GM21526 (cell line): ENCODE measurements at regions not wholly inside any gene's neighbourhood (a gene's known extent, or its start where the extent isn't known, plus 50 kb on each side); places are given as distances from the start of the nearest gene placed in this dataset.
"Not testable (repeated sequence)": the region's sequence is repeated elsewhere in the genome, so short reads cannot be mapped to it uniquely, and the experiment has no call there.

Source experiments
- ATAC-seq: cut with Tn5 transposase; IDR thresholded peaks from one replicate; pipeline ENCODE4 v1.9.1; 2021; ENCODE audit warnings: moderate library complexity; ENCODE audit not compliant: unreplicated experiment, low FRiP score

DNA sequence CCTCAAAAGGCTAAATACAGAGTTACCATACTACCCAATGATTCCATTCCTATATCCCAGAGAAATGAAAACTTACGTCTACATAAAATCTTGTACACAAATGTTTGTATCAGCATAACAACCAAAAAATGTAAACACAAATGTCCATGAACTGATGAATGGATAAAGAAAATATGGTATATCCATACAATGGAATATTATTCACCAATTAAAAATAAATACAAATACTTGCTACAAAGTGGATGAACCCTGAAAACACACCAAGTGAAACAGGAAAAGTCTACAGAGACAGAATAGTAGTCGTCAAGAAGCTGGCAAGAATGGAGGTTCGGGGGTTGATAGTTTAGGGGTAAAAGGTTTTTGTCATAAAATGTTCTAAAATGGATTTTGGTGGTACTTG lies 54.0 kb upstream of the ANKRD28 start:
- no peak for ATAC-seq

GRCh38 chr3:15858547-15859506 lies 61.0 kb upstream of the ANKRD28 start:
- ATAC-seq = peak; percentile 75

- ATAC-seq = peak; percentile 65
Observed at GRCh38 chr3:15859507-15860013, 61.8 kb upstream of the ANKRD28 start.

- ATAC-seq = peak; percentile 45
Observed at GRCh38 chr3:15860014-15860934, 62.5 kb upstream of the ANKRD28 start.

- ATAC-seq = no peak
Observed at GRCh38 chr3:15861163-15861562, 63.4 kb upstream of the ANKRD28 start.

- no peak for ATAC-seq
Observed at GRCh38 chr3:15872807-15873206, 75.0 kb upstream of the ANKRD28 start.

- no peak for ATAC-seq
Observed at GRCh38 chr3:15873415-15873814, 75.6 kb upstream of the ANKRD28 start.

- no peak for ATAC-seq
Observed at GRCh38 chr3:15875016-15875689, 77.4 kb upstream of the ANKRD28 start.

GRCh38 chr3:15876669-15877068 lies 78.9 kb upstream of the ANKRD28 start:
- ATAC-seq = no peak

DNA sequence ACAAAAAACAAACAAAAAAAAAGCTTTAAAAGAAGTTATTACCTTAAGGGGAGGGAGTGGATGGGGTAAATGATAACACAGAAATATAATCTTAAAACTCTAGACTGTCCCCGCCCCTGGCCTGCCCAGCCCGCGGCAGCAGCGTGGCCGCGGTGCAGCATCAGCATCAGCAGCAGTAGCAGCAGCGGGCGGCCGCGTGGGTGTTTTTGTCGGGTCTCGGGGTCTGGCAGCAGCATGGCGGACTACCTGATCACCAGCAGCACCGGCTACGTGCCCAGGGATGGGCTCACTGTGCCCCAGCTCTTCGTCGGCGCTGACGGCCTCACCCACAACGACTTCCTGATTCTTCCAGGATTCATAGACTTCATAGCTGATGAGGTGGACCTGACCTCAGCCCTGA lies 80.0 kb upstream of the ANKRD28 start:
- no peak for ATAC-seq

GRCh38 chr3:15879787-15880186 lies 82.0 kb upstream of the ANKRD28 start:
- ATAC-seq = not testable (repeated sequence)

GRCh38 chr3:15882577-15882976 lies 84.8 kb upstream of the ANKRD28 start:
- no peak for ATAC-seq

DNA sequence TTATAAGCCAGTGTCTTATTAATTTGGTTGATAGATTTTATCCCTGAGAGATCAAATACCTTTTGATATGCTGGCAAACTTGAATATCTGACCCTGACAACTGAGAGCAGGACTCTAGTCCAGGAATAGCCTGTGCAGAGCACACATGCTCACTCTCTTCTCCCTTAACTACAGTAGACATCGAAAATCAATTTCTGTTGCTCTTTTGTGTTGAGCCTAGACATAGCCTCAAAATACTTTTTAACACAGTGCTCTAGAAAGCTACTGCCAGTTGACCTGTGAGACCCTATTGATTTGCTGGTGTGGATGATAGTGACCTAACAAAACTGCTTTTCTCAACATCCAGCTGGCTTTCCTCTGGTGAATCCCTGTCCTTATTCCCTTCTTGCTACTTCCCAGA lies 86.4 kb upstream of the ANKRD28 start:
- ATAC-seq = no peak

GRCh38 chr3:15886521-15886920 lies 88.7 kb upstream of the ANKRD28 start:
- no peak for ATAC-seq

DNA sequence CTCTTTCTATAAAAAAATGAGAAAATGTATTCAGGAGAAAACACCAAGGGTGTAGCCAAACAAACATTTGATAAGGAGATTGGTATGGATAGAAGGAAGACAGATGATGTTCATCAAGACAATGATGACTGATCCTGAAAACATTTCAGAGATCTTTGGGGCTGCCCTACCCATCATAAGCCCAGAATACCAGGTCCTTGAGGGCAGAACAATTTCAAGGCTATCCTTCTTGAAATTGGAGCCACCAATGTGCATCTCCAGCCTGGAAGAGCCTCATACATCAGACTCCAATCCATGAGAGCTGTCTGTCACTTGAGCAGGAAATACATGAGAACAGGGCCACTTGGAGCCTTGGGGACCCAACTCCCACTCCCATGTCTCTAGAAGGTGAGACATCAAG lies 89.5 kb upstream of the ANKRD28 start:
- no peak for ATAC-seq

DNA sequence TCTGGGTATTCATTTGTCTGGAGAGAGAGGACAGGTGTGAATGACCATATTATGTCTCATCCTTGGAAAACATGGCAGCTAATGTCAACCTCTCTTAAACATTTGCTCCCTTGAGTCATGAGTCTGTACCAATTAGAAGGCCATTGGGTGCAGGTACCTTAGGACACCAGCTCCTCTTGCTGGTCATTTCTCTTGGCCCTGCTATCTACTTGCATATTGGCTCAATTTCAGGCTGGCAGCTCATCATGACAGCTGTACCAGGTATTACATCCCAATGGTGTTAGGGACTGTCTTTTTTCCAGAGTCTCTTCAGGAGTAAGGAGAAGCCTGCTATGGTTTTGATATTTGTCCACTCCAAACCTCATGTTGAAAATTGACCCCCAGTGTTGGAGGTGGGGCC lies 92.2 kb upstream of the ANKRD28 start:
- ATAC-seq = no peak

DNA sequence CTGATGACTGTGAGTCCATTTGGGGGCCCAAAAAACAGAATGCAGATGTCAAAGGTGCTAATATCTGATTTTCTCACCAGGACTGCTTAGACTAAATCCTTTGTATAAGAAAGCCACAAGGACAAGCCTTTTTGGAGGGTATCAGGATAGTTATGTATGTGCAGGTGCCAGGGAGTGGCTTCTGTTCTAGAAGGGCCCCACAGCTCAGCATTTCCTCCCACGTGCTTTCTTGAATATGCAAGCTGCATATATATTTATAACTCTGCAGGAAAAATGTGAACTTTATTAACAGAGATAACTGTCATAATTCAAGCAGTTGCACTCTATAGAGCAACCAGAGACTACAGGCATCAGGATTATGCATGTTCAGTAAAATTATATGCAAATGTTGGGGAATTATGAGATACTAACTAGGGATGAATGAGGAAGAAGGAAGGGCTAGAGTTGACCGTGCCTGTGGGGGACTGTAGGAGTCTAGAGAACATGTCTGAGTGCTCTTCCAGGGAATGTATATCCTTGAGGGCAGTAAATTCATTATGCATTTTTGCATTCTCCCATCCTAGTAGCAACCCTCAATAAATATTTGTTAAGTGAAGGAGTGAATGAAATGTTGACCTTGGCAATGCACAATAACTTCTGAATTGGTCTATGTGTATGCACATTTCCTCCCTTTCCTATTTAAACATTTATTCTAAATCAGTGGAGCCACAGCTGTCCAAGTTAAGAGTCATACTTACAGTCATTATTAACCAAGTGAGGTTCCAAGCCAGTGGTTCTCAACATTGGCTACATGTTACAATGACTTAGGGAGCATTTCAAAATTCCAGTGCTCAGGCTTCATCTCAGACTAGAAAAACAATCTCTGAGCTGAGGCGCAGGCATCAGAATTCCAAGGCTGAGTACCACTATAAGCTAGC lies 94.8 kb upstream of the ANKRD28 start:
- ATAC-seq = no peak

DNA sequence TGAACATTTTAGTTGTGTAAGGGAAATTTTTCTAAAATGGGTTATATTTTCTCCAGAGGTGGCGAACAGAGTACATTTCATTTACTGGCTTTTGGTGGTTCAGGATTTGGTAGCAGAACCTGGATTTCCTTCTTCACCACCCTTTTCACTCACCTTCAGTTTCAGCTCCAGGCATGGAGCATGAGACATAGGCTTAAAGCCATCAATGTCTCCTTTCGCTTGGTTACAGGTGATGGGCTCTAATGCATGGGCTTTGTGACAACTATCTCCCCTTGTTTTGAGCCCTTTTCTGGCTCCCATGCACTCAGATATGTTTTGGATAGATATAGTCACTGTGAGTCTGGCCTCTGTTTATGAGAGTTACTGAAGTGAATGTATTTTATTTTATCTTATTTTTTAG lies 96.6 kb upstream of the ANKRD28 start:
- no peak for ATAC-seq

DNA sequence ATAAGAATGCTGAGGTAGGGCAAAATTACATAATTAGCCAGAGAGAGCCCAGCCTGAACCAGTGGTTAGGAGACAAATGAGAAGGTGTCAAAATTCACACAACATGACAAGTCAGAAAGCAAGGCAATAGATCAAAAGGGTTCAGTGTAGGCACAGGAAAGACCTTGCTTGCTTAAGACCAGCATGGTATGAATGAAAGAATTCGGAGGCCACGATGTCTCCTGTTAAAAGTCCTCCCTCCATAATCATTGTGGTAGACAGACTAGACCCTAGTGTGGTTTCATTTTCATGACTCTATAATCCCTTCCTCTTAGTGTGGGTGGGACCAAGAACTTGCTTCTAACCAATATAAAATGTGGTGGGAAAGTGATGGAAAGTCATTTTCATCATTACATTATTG lies 98.7 kb upstream of the ANKRD28 start:
- no peak for ATAC-seq

DNA sequence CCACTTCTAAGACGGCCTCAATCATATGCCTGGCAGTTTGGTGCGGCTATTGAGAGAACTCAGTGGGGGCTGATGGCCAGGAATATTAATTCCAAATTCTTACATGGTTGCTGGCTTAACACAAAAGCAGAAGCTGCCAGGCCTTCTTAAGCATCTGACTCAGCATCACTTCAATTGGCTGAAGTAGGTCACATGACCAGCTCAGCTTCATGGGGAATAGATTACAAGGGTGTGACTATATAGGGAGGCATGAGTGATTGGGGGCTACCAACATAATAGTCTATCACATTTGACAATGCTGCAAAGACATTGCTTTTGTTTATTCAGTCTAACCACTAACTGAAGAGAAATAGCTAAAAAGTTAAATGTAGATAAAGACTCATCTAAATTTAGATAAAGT lies 101.6 kb upstream of the ANKRD28 start:
- ATAC-seq = no peak
